K562 (cell line): ENCODE measurements at regions not wholly inside any gene's neighbourhood (a gene's known extent, or its start where the extent isn't known, plus 50 kb on each side); places are given as distances from the start of the nearest gene placed in this dataset.

ENCODE experiments used
- ATAC-seq: fragments of 200-7000 bp; cut with Tn5 transposase; 3 replicates; pipeline ENCODE4 v1.9.1; 2020; ENCODE audit warnings: moderate library complexity
- BruUV-seq: library from RNA; stranded (reverse); fragments of 400-500 nt; replicated peaks from 2 replicates; lab custom pipeline; 2021; lab: Mats Ljungman, UMichigan
- CTCF ChIA-PET: fragments of 300-600 bp; formaldehyde crosslinking; extraction: SDS; loops from one replicate; lab custom pipeline; 2021; ENCODE audit warnings: low intra/inter-chr PET ratio; lab: Yijun Ruan, JAX
- POLR2A ChIA-PET: fragments of 300-600, 350-650 bp; sonication (Branson Sonifier 250); formaldehyde crosslinking; extraction: SDS; loops from one replicate; lab custom pipeline; 2021; ENCODE audit warnings: antibody characterized with exemption, inconsistent platforms; lab: Yijun Ruan, JAX
- DNase-seq, 4 experiments: peaks; one replicate each; pipeline versions ENCODE4 v3.0.0 to v3.0.0-alpha.2; 2011 to 2018; ENCODE audit warnings: low spot score in 3 of 4, mixed read lengths in 3 of 4; ENCODE audit errors: extremely low read depth in 1 of 4
- FAIRE-seq: peaks from 2 replicates; lab custom pipeline; 2011; peaks lifted over from hg19 to GRCh38; lab: Jason Lieb, UNC
- H2AFZ ChIP-seq: 2 replicates; pipeline ENCODE4 v1.6.0; 2011; ENCODE audit warnings: low read depth, low read length, control low read depth, inconsistent platforms
- H3K27ac ChIP-seq: fragments of 200-600 bp; 3 replicates; pipeline ENCODE4 v1.8.0; 2011; ENCODE audit warnings: low read depth, mild to moderate bottlenecking, control low read depth, inconsistent platforms, low read length, moderate library complexity, mixed read lengths; ENCODE audit errors: extremely low read depth
- H3K27me3 ChIP-seq, 2 experiments: fragments of 300-600 bp in 1 of 2; 2 replicates in 1 of 2; 3 replicates in 1 of 2; pipeline versions ENCODE4 v1.6.0 to v1.8.0; 2011; ENCODE audit warnings: inconsistent platforms in 2 of 2, low read length in 2 of 2, mild to moderate bottlenecking in 1 of 2, mixed read lengths in 1 of 2, moderate library complexity in 1 of 2; ENCODE audit not compliant: control insufficient read depth in 2 of 2, insufficient read depth in 2 of 2
- H3K36me3 ChIP-seq: fragments of 300-600 bp; 3 replicates; pipeline ENCODE4 v1.8.0; 2011; ENCODE audit warnings: mild to moderate bottlenecking, low read length, inconsistent platforms; ENCODE audit not compliant: control insufficient read depth, insufficient read depth
- H3K4me1 ChIP-seq, 2 experiments: fragments of 200-600 bp in 1 of 2; replicated peaks in 1 of 2; 2 replicates in 1 of 2; 3 replicates in 1 of 2; pipeline versions ENCODE4 v1.5.1 to v1.8.0; 2011; ENCODE audit warnings: inconsistent platforms in 2 of 2, low read length in 2 of 2, mild to moderate bottlenecking in 1 of 2, mixed read lengths in 1 of 2, moderate library complexity in 1 of 2; ENCODE audit not compliant: control insufficient read depth in 2 of 2, insufficient read depth in 2 of 2
- H3K4me2 ChIP-seq: 2 replicates; pipeline ENCODE4 v1.6.1; 2011; ENCODE audit warnings: low read length, control low read depth, inconsistent platforms, mixed read lengths; ENCODE audit not compliant: insufficient read depth
- H3K4me3 ChIP-seq: fragments of 200-600 bp; sonication (generic), shearing (Covaris generic); 2 replicates; pipeline ENCODE4 v1.5.1; 2016; ENCODE audit warnings: control low read depth, inconsistent platforms
- H3K79me2 ChIP-seq: fragments of 200-600 bp; 3 replicates; pipeline ENCODE4 v1.8.0; 2011; ENCODE audit warnings: low read length, inconsistent platforms; ENCODE audit not compliant: control insufficient read depth, insufficient read depth
- H3K9ac ChIP-seq, 2 experiments: 2 replicates each; pipeline versions ENCODE4 v1.6.0 to v1.6.1; 2011; ENCODE audit warnings: low read depth in 2 of 2, low read length in 2 of 2, control low read depth in 1 of 2, inconsistent platforms in 1 of 2, mild to moderate bottlenecking in 1 of 2, mixed read lengths in 1 of 2; ENCODE audit not compliant: insufficient read depth in 1 of 2
- H3K9me1 ChIP-seq: one replicate; pipeline ENCODE4 v1.6.0; 2011; ENCODE audit warnings: inconsistent platforms, mild to moderate bottlenecking, low read length, moderate library complexity; ENCODE audit not compliant: control insufficient read depth, insufficient read depth
- H3K9me3 ChIP-seq: replicated peaks from 2 replicates; pipeline ENCODE4 v1.5.1; 2011; ENCODE audit warnings: low read depth, low read length, inconsistent platforms; ENCODE audit not compliant: control insufficient read depth, insufficient read depth
- H4K20me1 ChIP-seq: replicated peaks from 2 replicates; pipeline ENCODE4 v1.6.1; 2011; ENCODE audit warnings: low read length, inconsistent platforms, mixed read lengths; ENCODE audit not compliant: control insufficient read depth, insufficient read depth
- ADNP ChIP-seq: fragments of 200-800 bp; sonication (Bioruptor generic); IDR thresholded peaks from 2 replicates; pipeline ENCODE4 v1.6.1; 2016; ENCODE audit warnings: missing genetic modification characterization, missing compliant biosample characterization
- COPS2 ChIP-seq: fragments of 450-650 bp; conservative IDR thresholded peaks from 2 replicates; pipeline ENCODE4 v1.6.1; 2016; ENCODE audit warnings: mild to moderate bottlenecking, moderate library complexity
- ETV5 ChIP-seq: sonication (generic); formaldehyde crosslinking; IDR thresholded peaks from 2 replicates; pipeline ENCODE4 v1.4.0; 2020; ENCODE audit warnings: low read depth, mild to moderate bottlenecking, missing genetic modification reagents
- OTX1 ChIP-seq: fragments of 450-650 bp; formaldehyde crosslinking; IDR thresholded peaks from 2 replicates; pipeline ENCODE4 v1.4.0; 2022; ENCODE audit warnings: mild to moderate bottlenecking
- SOX6 ChIP-seq: fragments of 450-650 bp; IDR thresholded peaks from 2 replicates; pipeline ENCODE4 v1.6.1; 2014; ENCODE audit warnings: mild to moderate bottlenecking
- TAF9B ChIP-seq: fragments of 450-650 bp; IDR thresholded peaks from 2 replicates; pipeline ENCODE4 v1.6.1; 2018; ENCODE audit warnings: mild to moderate bottlenecking; ENCODE audit not compliant: partially characterized antibody
- TARDBP ChIP-seq: fragments of 450-650 bp; IDR thresholded peaks from 2 replicates; pipeline ENCODE4 v1.6.1; 2016
- ZNF143 ChIP-seq: sonication (generic); formaldehyde crosslinking; IDR thresholded peaks from 2 replicates; pipeline ENCODE4 v1.9.0; 2022; ENCODE audit warnings: mild to moderate bottlenecking, missing genetic modification reagents
- WGBS: fragments of 100-300 bp; shearing (Covaris generic); methylation state at CpG from one replicate; pipeline ENCODE4 v1.1.6; 2016; ENCODE audit warnings: low coverage, mixed read lengths; ENCODE audit not compliant: insufficient coverage; ENCODE audit errors: missing lambda C conversion rate; 5-methylcytosine and 5-hydroxymethylcytosine counted together
- in situ Hi-C: fragments of 300-500 bp; cut with MboI; formaldehyde crosslinking; loops from 4 replicates; pipeline ENCODE4 v1.15.0; 2018; ENCODE audit warnings: inconsistent platforms, mixed read lengths
- intact Hi-C: fragments of 100-400 bp; cut with micrococcal nuclease; formaldehyde crosslinking; loops from 2 replicates; pipeline ENCODE4 v1.14.2; 2022
- TF ChIP-seq, protein P1 (sequence below): sonication (generic); formaldehyde crosslinking; IDR thresholded peaks from 2 replicates; pipeline ENCODE4 v1.4.0; 2020; ENCODE audit warnings: mild to moderate bottlenecking, missing genetic modification reagents
- TF ChIP-seq, protein P2 (sequence below): IDR thresholded peaks from 2 replicates; pipeline ENCODE4 v1.6.1; 2012; ENCODE audit warnings: low read depth, low read length, improper control_type of control experiment, borderline replicate concordance
- TF ChIP-seq, protein P3 (sequence below): fragments of 250-450 bp; sonication (Bioruptor Pico); IDR thresholded peaks from 2 replicates; pipeline ENCODE4 v1.9.0; 2021; ENCODE audit warnings: mild to moderate bottlenecking, inconsistent platforms

DNA sequence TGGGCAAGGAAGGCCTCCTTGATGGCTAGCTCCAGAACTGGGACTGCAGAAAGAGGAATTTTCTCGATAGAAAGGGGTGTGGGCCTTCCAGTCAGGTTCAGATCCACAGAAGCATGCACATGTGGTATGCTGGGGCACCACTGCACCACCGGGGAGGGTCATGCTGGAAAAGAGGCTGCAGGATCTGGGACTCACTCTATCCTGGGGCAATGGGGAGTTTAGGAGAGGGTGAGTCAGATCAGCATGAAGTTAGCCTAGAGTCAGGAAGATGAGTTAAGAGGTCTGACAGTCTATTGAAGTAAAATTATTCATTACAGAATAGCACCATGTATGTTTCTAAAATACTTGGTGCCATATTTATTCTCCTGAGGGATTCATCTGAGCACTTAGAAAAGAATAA lies 130.2 kb upstream of the TOPAZ1 start:
- peaks cover 0 to 4% of the 10 kb centered on the region in 2 experiments; a peak in 2 of 5 replicates for H3K4me1 ChIP-seq
- no peak overlapping the region for H3K9ac ChIP-seq
- BruUV-seq = no TSS peak
- H3K27ac ChIP-seq = no peak overlapping the region
- TF ChIP-seq, protein P1, sequence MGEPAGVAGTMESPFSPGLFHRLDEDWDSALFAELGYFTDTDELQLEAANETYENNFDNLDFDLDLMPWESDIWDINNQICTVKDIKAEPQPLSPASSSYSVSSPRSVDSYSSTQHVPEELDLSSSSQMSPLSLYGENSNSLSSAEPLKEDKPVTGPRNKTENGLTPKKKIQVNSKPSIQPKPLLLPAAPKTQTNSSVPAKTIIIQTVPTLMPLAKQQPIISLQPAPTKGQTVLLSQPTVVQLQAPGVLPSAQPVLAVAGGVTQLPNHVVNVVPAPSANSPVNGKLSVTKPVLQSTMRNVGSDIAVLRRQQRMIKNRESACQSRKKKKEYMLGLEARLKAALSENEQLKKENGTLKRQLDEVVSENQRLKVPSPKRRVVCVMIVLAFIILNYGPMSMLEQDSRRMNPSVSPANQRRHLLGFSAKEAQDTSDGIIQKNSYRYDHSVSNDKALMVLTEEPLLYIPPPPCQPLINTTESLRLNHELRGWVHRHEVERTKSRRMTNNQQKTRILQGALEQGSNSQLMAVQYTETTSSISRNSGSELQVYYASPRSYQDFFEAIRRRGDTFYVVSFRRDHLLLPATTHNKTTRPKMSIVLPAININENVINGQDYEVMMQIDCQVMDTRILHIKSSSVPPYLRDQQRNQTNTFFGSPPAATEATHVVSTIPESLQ (CRISPR knock-in tag) = no peak
- TF ChIP-seq ETV5 (CRISPR knock-in tag) (no peak), COPS2 (no peak), ZNF143 (CRISPR knock-in tag) (no peak), TARDBP (no peak), OTX1 (CRISPR knock-in tag) (no peak), SOX6 (no peak), TAF9B (no peak), ADNP (tag) (no peak)
- TF ChIP-seq, protein P2, sequence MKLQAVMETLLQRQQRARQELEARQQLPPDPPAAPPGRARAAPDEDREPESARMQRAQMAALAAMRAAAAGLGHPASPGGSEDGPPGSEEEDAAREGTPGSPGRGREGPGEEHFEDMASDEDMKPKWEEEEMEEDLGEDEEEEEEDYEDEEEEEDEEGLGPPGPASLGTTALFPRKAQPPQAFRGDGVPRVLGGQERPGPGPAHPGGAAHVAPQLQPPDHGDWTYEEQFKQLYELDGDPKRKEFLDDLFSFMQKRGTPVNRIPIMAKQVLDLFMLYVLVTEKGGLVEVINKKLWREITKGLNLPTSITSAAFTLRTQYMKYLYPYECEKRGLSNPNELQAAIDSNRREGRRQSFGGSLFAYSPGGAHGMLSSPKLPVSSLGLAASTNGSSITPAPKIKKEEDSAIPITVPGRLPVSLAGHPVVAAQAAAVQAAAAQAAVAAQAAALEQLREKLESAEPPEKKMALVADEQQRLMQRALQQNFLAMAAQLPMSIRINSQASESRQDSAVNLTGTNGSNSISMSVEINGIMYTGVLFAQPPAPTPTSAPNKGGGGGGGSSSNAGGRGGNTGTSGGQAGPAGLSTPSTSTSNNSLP = no peak
- TF ChIP-seq, protein P3, sequence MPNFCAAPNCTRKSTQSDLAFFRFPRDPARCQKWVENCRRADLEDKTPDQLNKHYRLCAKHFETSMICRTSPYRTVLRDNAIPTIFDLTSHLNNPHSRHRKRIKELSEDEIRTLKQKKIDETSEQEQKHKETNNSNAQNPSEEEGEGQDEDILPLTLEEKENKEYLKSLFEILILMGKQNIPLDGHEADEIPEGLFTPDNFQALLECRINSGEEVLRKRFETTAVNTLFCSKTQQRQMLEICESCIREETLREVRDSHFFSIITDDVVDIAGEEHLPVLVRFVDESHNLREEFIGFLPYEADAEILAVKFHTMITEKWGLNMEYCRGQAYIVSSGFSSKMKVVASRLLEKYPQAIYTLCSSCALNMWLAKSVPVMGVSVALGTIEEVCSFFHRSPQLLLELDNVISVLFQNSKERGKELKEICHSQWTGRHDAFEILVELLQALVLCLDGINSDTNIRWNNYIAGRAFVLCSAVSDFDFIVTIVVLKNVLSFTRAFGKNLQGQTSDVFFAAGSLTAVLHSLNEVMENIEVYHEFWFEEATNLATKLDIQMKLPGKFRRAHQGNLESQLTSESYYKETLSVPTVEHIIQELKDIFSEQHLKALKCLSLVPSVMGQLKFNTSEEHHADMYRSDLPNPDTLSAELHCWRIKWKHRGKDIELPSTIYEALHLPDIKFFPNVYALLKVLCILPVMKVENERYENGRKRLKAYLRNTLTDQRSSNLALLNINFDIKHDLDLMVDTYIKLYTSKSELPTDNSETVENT (CRISPR knock-in tag) = no peak
- ChIA-PET CTCF (no interaction called here), POLR2A (no interaction called here)
- intact Hi-C loops (loop anchor here (5.0 kb wide), 1 partner anchor 344 kb away; no protein-coding TSS in a partner anchor), in situ Hi-C loops (no loop called here)
- no peaks in the 10 kb centered on the region for H3K9me1 ChIP-seq
- no peak for ATAC-seq
- no peak overlapping the region for H2AFZ ChIP-seq
- H3K4me2 ChIP-seq = no peak overlapping the region
- no peak overlapping the region for H3K4me3 ChIP-seq
- H3K9me3 ChIP-seq = no peaks in the 10 kb centered on the region
- no peaks in the 10 kb centered on the region for H3K79me2 ChIP-seq
- FAIRE-seq = no peak
- 0% methylated on average over 2 of the region's 2 CpGs for WGBS
- H3K36me3 ChIP-seq = no peaks in the 10 kb centered on the region
- H3K27me3 ChIP-seq = peaks cover 18 to 67% of the 10 kb centered on the region in 2 experiments; a peak in 4 of 5 replicates
- peaks cover 10% of the 10 kb centered on the region; the same call in 1 of the 2 replicates for H4K20me1 ChIP-seq
- no peak for DNase-seq
